GM19324 (cell line): ENCODE measurements at regions not wholly inside any gene's neighbourhood (a gene's known extent, or its start where the extent isn't known, plus 50 kb on each side); places are given as distances from the start of the nearest gene placed in this dataset.
A peak's percentile ranks its signal among the peaks of the same experiment; 100 is the strongest.
"Not testable (repeated sequence)": the region's sequence is repeated elsewhere in the genome, so short reads cannot be mapped to it uniquely, and the experiment has no call there.

Experiments used
- ATAC-seq: cut with Tn5 transposase; IDR thresholded peaks from one replicate; pipeline ENCODE4 v1.9.1; 2021; ENCODE audit warnings: mild to moderate bottlenecking, moderate library complexity; ENCODE audit not compliant: unreplicated experiment, low FRiP score

DNA sequence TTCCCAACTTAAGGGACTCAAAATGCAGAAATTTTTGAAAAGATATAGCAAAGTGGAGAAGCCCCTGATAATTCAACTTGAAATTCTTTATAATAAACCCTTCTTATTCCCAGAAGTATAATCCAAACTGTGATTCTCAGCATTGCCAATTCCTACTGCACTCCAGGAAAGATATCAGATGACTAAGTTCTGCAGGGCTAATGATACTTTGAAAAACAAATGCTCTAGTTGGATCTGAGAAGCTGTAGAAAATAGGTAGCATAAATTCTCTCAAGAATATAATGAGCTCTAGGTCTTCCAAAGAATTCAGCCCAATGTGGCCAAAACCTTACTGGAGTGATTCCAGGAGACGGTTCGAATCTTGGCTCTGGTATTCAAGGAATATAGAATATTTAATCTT lies 294.0 kb upstream of the PTBP2 start:
- no peak for ATAC-seq

GRCh38 chr1:96445302-96445701 lies 276.3 kb upstream of the PTBP2 start:
- no peak for ATAC-seq

DNA sequence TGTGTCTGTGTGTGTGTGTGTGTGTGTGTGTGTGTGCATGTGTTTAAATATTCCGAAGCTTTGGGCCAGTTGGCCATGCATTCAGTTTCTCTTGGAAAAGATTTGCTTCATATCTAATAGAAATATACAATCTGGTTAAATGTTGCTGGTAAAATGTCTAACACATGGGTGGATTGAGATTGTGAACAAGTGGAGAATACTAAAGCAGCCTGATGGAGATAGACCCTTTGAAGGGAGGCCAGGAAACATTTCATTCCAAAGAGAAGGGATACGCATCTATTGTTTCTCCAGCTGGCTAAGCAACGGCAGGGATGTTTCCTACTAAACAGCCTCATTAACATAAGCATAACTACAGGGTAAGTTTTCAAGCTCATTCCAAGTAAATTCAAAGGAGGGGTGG lies 257.5 kb upstream of the PTBP2 start:
- no peak for ATAC-seq

DNA sequence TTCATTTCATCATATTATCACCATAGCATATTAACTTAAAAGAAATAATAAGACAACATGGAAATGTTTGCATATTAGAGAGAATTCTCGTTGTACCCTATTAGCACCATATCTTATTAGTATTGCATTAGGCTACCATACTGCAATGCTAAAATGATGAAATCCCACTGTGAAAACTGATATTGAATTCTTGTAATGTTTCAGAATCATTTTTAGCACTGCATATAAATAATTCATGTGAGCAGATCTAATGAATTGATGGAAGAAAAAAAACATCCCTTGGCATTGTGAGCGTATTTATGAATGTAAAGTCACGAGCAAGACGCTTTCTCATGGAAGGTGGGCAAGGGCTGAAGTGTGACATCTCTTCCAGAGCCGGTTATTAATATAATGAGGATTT lies 257.1 kb upstream of the PTBP2 start:
- ATAC-seq: no peak

DNA sequence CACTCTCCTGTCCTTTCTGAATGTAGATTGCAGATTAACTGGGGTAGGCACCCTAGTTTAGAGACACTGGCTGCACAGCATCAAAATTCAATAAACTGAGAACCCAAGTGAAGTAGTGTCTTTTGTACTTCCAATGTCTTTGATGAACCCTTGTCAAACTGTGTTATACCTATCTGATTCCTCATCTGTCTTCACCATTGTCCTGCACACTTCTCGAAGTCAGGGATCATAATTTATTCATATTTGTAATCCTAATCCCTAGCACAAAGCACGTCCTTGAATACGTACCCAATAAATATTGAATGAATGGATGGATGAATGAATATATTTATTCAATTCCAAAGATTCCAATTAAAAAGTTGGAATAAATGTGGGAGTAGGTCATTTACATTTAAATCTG lies 256.6 kb upstream of the PTBP2 start:
- ATAC-seq: no peak

DNA sequence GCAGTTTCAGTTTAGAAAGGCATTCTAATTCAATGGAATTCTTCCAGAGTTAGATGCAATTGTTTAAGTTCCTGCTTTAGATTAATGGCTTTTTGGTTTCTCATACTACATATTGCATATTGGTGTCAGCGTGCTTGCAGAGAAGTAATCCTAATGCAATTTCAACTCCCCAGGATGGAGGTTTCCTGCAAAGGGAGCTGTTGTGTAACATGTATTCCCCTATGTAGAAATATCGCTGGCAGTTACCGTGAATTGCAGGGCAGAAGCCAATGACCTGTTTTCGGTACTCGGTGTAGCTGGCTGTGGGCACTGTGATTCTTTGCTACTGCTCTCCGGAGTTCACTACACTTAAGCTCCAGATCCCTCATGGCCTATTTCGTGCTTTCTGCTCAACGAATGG lies 256.1 kb upstream of the PTBP2 start:
- ATAC-seq: no peak

DNA sequence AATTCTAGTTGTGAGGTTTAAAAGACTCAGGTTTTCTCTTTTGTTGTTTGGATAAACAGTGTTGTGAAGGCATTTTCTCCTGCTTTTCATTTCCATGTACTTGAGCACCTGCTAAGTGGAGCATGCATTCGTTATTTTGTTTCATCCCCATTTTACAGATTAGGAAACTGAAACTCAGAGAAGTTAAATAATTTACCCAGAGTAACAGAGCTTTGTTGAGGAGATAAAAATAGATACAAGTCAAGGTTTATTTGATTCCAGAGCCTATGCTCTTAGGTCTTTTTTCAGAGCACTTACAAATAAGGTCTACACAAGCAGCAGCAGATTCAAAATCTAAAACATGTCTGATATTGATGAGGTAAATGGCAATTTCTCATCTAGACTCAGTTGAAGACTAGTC lies 254.7 kb upstream of the PTBP2 start:
- no peak for ATAC-seq

GRCh38 chr1:96469726-96470125 lies 251.9 kb upstream of the PTBP2 start:
- ATAC-seq: not testable (repeated sequence)

DNA sequence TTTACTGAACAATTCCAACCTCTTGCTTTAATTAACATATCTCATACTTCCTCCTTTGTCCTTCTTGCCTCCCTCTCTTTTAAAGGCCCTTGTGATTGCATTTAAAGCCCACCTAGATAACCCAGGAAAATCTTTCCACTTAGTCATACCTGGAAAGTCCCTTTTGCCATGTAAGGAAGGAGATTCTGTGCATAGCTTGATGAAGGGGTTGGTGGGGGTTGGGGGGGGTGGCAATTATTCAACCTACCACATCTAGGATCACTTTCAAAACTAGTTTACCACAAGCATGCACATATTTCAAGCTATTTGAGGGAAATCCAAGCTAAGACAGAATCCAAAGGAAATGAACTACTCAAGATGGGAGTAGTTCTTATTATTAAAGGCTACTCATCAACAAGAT lies 249.1 kb upstream of the PTBP2 start:
- no peak for ATAC-seq

DNA sequence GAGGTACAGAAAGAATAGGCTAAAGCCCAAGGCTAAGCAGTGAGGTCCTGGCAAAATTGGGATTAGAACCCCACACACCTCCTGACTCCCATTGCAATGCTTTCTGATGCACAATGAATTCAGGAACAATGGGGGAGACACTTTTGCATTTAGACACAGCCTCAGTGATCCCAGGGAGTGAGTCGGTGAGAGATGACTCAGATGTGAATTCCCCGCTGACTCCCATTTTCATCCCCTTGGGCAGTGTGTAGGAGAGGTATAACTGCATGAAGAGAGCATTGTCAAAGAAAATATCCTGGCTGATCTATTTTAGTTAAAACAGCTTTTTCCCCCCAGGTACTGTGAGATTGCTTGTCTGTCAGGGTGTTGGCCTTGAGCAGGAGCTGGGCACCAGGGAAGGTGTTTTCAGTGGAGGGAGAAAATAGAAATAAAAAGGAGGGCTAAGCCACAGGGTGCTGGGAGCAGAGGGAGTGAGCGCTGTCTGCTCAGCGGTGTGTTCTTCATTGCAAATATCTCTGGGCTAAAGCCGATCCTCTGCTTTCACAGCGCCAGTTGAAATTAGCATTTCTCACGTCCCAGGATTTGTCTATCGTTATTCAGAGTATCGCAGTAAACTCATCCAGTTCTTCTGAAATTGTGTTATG lies 247.7 kb upstream of the PTBP2 start:
- no peak for ATAC-seq

- no peak for ATAC-seq
Measured at GRCh38 chr1:96474985-96475743, 246.4 kb upstream of the PTBP2 start.

DNA sequence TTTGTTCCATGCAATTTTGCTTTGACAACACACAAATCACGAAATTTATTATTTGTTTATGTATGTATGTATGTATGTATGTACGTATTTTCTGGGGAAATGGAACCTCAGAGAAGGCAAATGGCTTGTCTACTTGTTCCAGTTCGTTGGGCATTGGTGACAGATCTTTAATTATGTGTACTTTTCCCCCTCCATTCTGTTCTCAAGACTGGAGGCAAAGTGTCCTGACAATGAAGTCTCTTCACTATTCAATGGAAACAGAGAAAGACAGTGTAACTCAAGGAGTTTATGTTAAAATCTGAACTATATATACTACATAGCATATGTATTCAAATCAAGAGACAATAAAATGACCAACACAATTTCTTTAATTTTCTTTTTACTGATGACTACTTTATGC lies 245.7 kb upstream of the PTBP2 start:
- ATAC-seq: no peak

DNA sequence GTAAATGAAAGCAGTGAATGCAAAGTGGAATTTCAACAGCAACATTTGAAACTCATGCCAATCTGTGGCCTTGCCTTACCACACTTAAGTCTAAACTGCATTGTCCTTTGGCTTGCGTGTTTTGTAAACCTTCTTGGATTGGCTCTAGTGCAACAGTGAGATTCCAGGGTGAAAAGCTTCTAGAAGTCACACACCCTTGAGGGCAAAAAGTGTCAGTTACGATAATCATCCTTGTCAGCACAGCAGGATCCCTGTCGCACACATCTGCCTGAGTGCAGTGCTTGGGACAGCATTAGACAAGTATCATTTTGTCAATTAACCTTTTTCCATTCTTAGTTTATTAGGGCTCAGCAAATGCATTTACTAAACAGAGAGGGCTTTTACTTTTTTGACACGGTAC lies 243.4 kb upstream of the PTBP2 start:
- no peak for ATAC-seq

DNA sequence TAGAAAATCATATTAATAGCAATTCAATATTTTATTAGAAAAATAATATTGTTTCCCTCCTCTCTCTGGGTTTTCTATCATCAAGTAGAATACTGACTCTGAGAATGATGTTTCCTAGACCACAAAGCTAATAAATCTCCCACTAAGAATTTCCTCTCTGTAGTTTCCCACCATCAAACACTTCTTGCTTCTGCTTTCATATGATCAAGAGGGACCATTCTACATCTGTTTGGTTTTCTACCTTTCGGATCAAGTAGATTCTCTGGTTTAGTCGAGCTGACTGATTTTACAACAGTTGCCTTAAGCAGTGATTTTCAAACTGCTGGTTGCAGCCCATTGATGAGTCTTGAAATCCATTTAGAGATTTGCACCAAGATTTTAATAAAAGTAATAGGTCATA lies 240.2 kb upstream of the PTBP2 start:
- no peak for ATAC-seq

DNA sequence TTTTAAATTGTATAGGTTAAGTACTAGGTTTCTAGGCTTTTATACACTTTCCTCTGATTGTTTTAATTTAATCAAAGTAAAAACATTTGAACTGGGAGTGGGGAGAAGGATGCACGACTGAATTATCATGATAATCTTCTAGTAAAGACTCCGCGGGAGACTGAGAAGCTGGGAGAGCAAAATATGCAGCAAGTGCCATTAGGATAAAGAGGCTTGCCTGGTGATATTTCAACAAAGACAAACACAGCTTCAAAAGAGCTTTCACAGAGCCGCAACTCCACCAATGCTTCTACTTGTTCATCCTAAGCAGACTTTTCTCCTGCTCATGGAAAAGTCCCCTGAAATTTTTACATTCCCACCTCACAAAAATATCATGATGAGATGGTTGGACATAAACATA lies 239.0 kb upstream of the PTBP2 start:
- no peak for ATAC-seq

- ATAC-seq: no peak
Measured at GRCh38 chr1:96487394-96487793, 234.2 kb upstream of the PTBP2 start.

DNA sequence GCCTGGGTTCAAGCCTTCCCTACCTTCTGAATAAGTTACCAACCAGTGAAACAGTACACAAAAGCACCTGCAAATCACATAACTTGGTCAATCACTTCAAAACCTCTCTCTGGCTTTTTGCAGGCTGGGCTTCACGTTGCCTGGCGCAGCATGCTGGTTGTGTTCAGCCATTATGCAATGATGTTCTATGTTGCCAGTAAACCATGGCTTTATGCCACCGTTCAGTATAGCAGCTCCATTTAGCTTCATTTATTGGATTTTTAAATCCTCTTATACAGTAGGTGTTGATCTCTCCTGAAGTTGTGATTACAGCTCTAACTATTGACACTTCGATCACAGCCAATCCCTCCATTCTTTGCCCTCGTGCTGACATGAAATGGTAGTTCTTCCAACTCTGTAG lies 233.6 kb upstream of the PTBP2 start:
- ATAC-seq: no peak

- peak; percentile 82 for ATAC-seq
Measured at GRCh38 chr1:96488777-96489176, 232.8 kb upstream of the PTBP2 start.

DNA sequence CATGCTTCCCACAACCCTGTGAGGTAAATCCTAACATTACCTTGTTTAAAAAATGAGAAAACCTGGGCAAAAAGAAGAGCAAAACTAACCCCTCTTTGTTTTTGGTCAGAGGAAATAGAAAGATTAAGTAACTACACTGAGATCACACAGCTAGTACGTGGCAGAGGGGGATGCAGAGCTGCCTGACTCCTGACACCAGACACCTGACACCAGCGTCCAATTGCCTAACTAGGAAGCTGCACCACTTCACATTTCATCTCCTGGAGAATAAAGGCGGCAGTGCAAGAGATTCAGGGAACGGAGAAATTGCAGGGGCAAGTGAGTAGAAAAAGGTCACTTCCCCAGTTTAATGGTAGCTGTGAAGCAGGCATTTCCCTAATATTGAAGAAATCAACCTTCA lies 229.3 kb upstream of the PTBP2 start:
- no peak for ATAC-seq

- no peak for ATAC-seq
Measured at GRCh38 chr1:96498744-96499340, 222.7 kb upstream of the PTBP2 start.

DNA sequence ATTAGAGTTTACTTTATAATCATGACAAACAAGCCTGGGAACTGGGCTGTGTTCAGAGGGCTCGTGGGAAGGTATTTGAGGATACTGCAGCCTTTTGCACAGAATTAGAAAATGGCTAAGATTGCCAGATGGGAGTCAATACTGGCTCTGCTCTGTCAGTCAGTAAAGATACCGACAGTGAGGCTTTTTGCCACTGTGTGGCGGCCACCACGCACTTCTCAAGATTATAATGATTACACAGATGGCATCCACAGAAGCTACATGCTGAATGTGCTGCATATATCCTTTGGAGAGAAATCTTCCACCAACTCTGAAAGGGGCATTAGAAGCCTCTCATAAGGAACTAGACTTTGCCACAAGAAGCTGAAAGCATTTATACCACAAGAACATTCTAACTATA lies 213.4 kb upstream of the PTBP2 start:
- ATAC-seq: no peak

DNA sequence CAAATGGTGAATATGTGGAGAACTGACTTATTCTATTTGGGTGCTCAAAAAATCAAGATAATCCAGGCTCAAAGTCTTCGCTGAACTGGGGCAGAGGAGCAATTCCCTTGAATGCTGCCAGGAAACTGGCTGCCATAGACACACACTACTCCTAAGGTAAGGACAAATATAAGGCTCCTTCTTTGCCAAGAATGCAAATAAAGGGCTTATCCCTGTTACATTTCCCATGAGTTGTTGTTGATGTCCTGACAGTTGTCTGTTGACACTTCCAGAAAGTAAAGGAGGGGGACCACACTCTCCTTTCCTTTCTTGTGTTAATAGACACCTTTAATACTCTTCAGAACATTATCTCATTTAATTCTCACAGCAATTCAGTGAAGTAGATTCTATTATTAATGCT lies 212.2 kb upstream of the PTBP2 start:
- no peak for ATAC-seq
